WI38 (cell line): ENCODE measurements at regions not wholly inside any gene's neighbourhood (a gene's known extent, or its start where the extent isn't known, plus 50 kb on each side); places are given as distances from the start of the nearest gene placed in this dataset.
"Not testable (repeated sequence)": the region's sequence is repeated elsewhere in the genome, so short reads cannot be mapped to it uniquely, and the experiment has no call there.

ENCODE experiments used
- H3K4me3 ChIP-seq: 2 replicates; pipeline ENCODE4 v1.5.1; 2011; ENCODE audit warnings: low read depth, mild to moderate bottlenecking, control low read depth, low read length
- TF ChIP-seq, protein P1 (sequence below): IDR thresholded peaks from 2 replicates; pipeline ENCODE4 v1.5.1; 2012; ENCODE audit warnings: low read depth, mild to moderate bottlenecking, control low read depth, low read length

DNA sequence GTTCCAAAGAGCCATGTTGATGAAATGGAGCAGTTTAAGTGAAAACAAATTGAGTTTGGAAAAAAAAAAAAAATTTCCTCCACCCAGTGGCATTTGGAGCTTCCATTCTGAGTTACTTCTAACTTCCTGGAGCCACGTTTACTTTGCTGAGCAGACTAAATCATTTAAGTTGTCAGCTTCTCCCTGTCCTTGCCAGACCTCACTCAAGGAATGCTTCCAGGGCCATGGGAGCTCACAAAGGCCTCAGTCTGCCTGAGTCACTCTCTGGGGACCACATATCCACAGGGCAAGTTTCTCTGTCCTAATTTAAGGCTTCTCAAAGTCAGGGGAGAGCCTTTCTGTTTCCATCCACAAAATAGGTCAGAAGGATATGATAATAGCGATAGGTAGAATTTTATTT is 210.3 kb upstream of the TNC start:
- no peak overlapping the region for H3K4me3 ChIP-seq
- TF ChIP-seq, protein P1, sequence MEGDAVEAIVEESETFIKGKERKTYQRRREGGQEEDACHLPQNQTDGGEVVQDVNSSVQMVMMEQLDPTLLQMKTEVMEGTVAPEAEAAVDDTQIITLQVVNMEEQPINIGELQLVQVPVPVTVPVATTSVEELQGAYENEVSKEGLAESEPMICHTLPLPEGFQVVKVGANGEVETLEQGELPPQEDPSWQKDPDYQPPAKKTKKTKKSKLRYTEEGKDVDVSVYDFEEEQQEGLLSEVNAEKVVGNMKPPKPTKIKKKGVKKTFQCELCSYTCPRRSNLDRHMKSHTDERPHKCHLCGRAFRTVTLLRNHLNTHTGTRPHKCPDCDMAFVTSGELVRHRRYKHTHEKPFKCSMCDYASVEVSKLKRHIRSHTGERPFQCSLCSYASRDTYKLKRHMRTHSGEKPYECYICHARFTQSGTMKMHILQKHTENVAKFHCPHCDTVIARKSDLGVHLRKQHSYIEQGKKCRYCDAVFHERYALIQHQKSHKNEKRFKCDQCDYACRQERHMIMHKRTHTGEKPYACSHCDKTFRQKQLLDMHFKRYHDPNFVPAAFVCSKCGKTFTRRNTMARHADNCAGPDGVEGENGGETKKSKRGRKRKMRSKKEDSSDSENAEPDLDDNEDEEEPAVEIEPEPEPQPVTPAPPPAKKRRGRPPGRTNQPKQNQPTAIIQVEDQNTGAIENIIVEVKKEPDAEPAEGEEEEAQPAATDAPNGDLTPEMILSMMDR = no peak

DNA sequence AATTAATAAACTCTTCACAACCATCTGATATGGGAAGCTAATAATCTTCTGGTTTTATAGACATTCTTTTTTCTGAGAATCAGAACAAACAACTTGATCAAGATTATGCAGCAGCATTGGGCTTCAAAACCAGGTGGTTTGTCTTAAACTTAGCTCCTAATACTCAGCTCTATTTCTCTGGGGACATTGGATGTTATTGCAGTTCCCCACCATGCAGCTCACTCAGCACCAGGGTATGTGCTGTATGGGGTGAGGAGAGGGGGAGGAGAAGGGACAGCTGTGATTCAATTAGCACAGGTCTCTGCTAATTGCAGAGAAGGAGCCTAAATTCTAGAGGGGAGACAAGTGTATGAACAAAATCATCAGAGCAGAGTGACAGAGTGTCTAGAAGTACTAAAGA is 210.7 kb upstream of the TNC start:
- TF ChIP-seq, protein P1 = no peak
- no peak overlapping the region for H3K4me3 ChIP-seq

DNA sequence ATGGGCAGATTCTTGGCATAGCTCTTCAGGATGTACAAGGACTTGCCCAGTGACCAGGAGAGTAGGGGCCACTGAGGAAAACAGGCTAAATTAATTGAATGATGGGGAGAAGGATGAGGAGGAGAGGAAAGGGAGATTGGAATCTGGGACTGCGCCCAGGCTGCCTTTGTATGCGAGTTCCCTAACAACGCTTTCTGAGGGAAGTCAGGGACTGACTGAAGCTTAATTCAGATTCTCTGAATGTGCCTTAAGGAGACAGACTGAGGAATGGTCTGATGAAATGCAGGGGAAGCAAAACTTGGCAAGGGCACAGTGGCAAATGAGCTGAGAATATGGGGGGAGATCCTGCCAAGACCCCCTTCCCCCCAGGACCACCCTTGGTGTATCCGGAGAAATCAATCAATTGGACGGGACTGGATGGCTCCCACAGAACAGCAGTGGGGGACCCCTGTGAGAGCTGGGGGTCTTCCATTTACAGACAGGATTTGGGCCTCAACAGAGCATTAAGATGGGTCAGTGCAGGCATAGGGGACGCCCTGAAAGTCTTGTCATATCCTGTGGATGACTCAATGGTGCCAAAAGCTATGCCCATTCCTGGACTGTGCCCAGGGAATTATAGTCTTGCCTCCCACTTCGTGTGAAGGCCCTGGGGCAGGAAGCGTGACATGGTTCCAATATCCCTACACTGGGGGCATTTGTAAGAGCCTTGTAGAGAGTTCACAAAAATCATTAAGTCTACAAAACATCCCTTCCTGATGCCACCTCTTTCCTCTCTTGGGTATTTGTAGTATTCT is 215.5 kb upstream of the TNC start:
- H3K4me3 ChIP-seq = no peak overlapping the region
- TF ChIP-seq, protein P1 = no peak

DNA sequence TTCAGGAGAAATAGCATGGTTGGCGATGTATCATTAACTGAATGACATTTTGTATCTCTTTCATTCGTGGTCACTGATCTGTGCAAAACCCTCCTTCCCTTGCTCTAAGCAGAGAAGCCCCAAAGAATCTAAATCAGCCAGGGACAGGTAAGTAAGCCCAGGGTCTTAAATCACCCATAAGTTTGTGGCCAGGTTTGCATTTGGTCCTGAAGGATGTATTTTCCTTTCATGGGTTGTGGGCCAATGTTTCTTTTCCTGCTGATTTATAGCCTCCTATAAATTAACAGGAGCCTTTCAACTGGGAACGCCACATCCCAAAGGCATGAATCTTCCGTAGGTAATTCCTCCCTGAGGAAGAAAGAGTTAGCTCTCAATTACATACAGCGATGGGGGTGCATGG is 217.5 kb upstream of the TNC start:
- TF ChIP-seq, protein P1 = no peak
- no peak overlapping the region for H3K4me3 ChIP-seq

DNA sequence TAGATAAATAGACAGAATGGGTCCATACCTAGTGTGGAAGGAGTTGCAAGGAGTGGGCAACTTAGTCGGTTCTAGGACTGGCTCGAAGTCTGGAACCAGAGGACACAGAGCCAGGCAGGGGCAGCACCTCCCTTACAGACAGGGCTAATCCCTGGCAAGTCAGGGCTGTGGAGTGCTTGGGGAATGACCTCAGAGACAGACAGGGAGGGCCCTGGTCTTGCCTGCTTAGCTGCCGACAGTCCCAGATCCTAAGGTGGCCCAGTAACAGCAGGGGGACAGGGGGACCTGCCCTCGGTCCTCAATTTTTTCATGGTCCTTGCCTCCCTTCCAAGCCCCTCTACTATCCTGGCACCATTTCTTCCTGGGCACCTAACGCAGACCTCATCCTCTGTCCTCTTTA is 222.4 kb upstream of the TNC start:
- H3K4me3 ChIP-seq = no peak overlapping the region
- TF ChIP-seq, protein P1 = no peak

DNA sequence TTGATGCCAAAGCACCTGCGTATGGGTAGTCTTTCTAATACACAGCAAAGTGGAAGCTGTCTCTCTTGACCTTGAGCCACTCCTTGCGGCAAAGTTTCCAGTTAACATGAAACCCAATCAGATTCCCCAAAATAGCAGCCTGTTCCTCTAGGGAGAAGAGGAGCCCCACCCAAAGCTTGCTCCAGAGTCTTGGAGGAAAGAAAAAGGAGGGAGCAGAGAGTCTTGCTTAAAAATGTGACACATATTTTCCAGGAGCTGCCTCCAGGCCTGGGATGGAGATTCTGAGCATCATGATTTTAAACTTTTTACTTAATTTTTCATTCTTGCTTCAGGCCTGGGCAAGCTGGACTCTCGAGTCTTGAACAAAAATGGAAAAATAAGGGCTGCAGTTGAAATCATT is 223.5 kb upstream of the TNC start:
- no peak overlapping the region for H3K4me3 ChIP-seq
- TF ChIP-seq, protein P1 = no peak

DNA sequence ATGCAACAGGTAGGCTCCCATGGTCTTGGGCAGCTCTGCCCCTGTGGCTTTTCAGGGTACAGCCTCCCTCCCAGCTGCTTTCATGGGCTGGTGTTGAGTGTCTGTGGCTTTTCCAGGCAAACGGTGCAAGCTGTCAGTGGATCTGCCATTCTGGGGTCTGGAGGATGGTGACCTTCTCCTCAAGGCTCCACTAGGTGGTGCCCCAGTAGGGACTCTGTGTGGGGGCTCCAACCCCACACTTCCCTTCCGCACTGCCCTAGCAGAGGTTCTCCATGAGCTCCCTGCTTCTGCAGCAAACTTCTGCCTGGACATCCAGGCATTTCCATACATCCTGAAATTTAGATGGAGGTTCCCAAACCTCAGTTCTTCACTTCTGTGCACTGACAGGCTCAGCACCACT is 229.8 kb upstream of the TNC start:
- H3K4me3 ChIP-seq = not testable (repeated sequence)

DNA sequence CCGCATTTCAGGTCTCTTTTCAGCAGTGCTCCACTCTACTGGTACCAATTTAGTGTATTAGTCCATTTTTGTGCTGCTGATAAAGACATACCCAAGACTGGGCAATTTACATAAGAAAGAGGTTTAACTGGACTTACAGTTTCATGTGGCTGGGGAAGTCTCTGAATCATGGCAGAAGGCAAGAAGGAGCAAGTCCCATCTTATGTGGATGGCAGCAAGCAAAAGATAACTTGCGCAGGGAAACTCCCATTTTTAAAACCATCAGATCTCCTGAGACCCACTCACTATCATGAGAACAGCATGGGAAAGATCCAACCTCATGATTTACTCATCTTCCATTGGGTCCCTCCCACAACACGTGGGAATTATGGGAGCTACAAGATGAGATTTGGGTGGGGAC is 231.0 kb upstream of the TNC start:
- not testable (repeated sequence) for H3K4me3 ChIP-seq
